ENCODE measurements at regions not wholly inside any gene's neighbourhood (a gene's known extent, or its start where the extent isn't known, plus 50 kb on each side); places are given as distances from the start of the nearest gene placed in this dataset.

GRCh38 chr3:193890016-193890897 is 245.7 kb upstream of the HES1 start:
- intact Hi-C loops (cut with DNase I), result no loop called here
- no peak for DNase-seq (ENCODE audit: low spot score)

- intact Hi-C loops (cut with DNase I), result no loop called here
- DNase-seq (ENCODE audit: low spot score), result no peak
Observed at GRCh38 chr3:193894121-193894863, 241.7 kb upstream of the HES1 start.

GRCh38 chr3:193895409-193895808 is 240.5 kb upstream of the HES1 start:
- intact Hi-C loops (cut with DNase I), result no loop called here
- no peak for DNase-seq (ENCODE audit: low spot score)

GRCh38 chr3:193896419-193896818 is 239.5 kb upstream of the HES1 start:
- intact Hi-C loops (cut with DNase I), result no loop called here
- DNase-seq (ENCODE audit: low spot score), result no peak

- DNase-seq (ENCODE audit: low spot score), result no peak
- intact Hi-C loops (cut with DNase I), result no loop called here
Observed at GRCh38 chr3:193897288-193897687, 238.7 kb upstream of the HES1 start.

- no peak for DNase-seq (ENCODE audit: low spot score)
- intact Hi-C loops (cut with DNase I), result no loop called here
Observed at GRCh38 chr3:193897731-193898180, 238.2 kb upstream of the HES1 start.

- intact Hi-C loops (cut with DNase I), result no loop called here
- DNase-seq (ENCODE audit: low spot score), result no peak
Observed at GRCh38 chr3:193899001-193899400, 236.9 kb upstream of the HES1 start.

GRCh38 chr3:193901007-193901406 is 234.9 kb upstream of the HES1 start:
- intact Hi-C loops (cut with DNase I), result no loop called here
- no peak for DNase-seq (ENCODE audit: low spot score)

- no peak for DNase-seq (ENCODE audit: low spot score)
- intact Hi-C loops (cut with DNase I), result no loop called here
Observed at GRCh38 chr3:193902607-193903511, 233.1 kb upstream of the HES1 start.

- intact Hi-C loops (cut with DNase I), result no loop called here
- DNase-seq (ENCODE audit: low spot score), result no peak
Observed at GRCh38 chr3:193903512-193903817, 232.5 kb upstream of the HES1 start.

- no peak for DNase-seq (ENCODE audit: low spot score)
- intact Hi-C loops (cut with DNase I), result no loop called here
Observed at GRCh38 chr3:193903966-193904365, 232.0 kb upstream of the HES1 start.

GRCh38 chr3:193905541-193906396 is 230.2 kb upstream of the HES1 start:
- intact Hi-C loops (cut with DNase I), result no loop called here
- DNase-seq (ENCODE audit: low spot score), result no peak

- intact Hi-C loops (cut with DNase I), result no loop called here
- DNase-seq (ENCODE audit: low spot score), result no peak
Observed at GRCh38 chr3:193906849-193907410, 229.0 kb upstream of the HES1 start.

GRCh38 chr3:193908181-193908744 is 227.7 kb upstream of the HES1 start:
- intact Hi-C loops (cut with DNase I), result no loop called here
- DNase-seq (ENCODE audit: low spot score), result no peak

GRCh38 chr3:193909387-193909786 is 226.6 kb upstream of the HES1 start:
- no peak for DNase-seq (ENCODE audit: low spot score)
- intact Hi-C loops (cut with DNase I), result no loop called here

GRCh38 chr3:193910310-193910709 is 225.6 kb upstream of the HES1 start:
- no peak for DNase-seq (ENCODE audit: low spot score)
- intact Hi-C loops (cut with DNase I), result no loop called here

GRCh38 chr3:193910886-193911738 is 224.8 kb upstream of the HES1 start:
- no peak for DNase-seq (ENCODE audit: low spot score)
- intact Hi-C loops (cut with DNase I), result no loop called here
